ENCODE measurements at regions not wholly inside any gene's neighbourhood (a gene's known extent, or its start where the extent isn't known, plus 50 kb on each side); places are given as distances from the start of the nearest gene placed in this dataset.

GRCh38 chr1:9424261-9424660, 115.0 kb upstream of the SLC25A33 start:
- Histone ChIP-seq H3K4me3 (replicated peaks in 1 of 3; ENCODE audit: insufficient read depth in 1 of 3, low read depth in 2 of 3, low read length in 3 of 3) (no peak overlapping the region), H3K9ac (ENCODE audit: insufficient read depth, low read depth, low read length) (no peak overlapping the region), H3K79me2 (ENCODE audit: insufficient read depth, low read length) (no peaks in the 10 kb centered on the region), H3K9me3 (ENCODE audit: low read length) (no peaks in the 10 kb centered on the region), H2AFZ (ENCODE audit: low read length) (no peak overlapping the region), H3K4me1 (ENCODE audit: insufficient read depth, low read length) (peaks cover 62% of the 10 kb centered on the region), H3K27me3 (ENCODE audit: control insufficient read depth in 1 of 2, insufficient read depth in 2 of 2, low read length in 2 of 2) (peaks cover 0 to 13% of the 10 kb centered on the region in 2 experiments; a peak in 1 of 5 replicates), H3K4me2 (ENCODE audit: low read depth, low read length) (no peak overlapping the region; the same call in 1 of the 2 replicates), H4K20me1 (ENCODE audit: insufficient read depth, low read length) (no peaks in the 10 kb centered on the region), H3K36me3 (replicated peaks in 1 of 2; ENCODE audit: control insufficient read depth in 1 of 2, insufficient read depth in 2 of 2, low read length in 2 of 2) (no peaks in the 10 kb centered on the region), H3K27ac (ENCODE audit: extremely low read length, insufficient read depth, low read length) (no peak overlapping the region)
- no TSS peak for BruUV-seq (replicated peaks)
- in situ Hi-C loops (cut with HindIII; ENCODE audit: extremely low pct_ligation_motif_present, low pct_unique_long_range_greater_than_20kb): no loop called here
- WGBS (ENCODE audit: low lambda C conversion rate): 8% methylated on average over 4 of the region's 4 CpGs
- peak; percentile 47; the same call in 1 of the 2 replicates for TF ChIP-seq TFAP4 (IDR thresholded peaks at IDR 0.05; ENCODE audit: borderline replicate concordance, low read depth)
- TF ChIP-seq SALL1 (CRISPR knock-in tag; IDR thresholded peaks at IDR 0.05): no peak
- peak; percentile 83 for TF ChIP-seq BCL6 (CRISPR knock-in tag; IDR thresholded peaks at IDR 0.05)
- TF ChIP-seq ZNF674 (CRISPR knock-in tag; IDR thresholded peaks at IDR 0.05; ENCODE audit: low read depth): no peak
- no peak for TF ChIP-seq SOX13 (IDR thresholded peaks at IDR 0.05)
- TF ChIP-seq SOX13 (CRISPR knock-in tag; conservative IDR thresholded peaks at IDR 0.05 in 1 of 2, IDR thresholded peaks at IDR 0.05 in 1 of 2): peak in 1 of 2 experiments; percentile 56; a peak in 2 of 4 replicates
- TF ChIP-seq RARA (CRISPR knock-in tag; IDR thresholded peaks at IDR 0.05): peak; percentile 61
- TF ChIP-seq MAFK (conservative IDR thresholded peaks at IDR 0.05 in 1 of 2, IDR thresholded peaks at IDR 0.05 in 1 of 2; ENCODE audit: low read length in 2 of 2): 0 out of 4 replicates have a peak, but pooled peaks of 1 of the 2 experiments have one; percentile 19
- TF ChIP-seq CSRNP1 (CRISPR knock-in tag; IDR thresholded peaks at IDR 0.05): no peak
- TF ChIP-seq ZNF281 (CRISPR knock-in tag; IDR thresholded peaks at IDR 0.05; ENCODE audit: borderline replicate concordance): peak; percentile 57; the same call in 1 of the 2 replicates
- TF ChIP-seq HNF4A (CRISPR knock-in tag; IDR thresholded peaks at IDR 0.05): 0 out of 2 replicates have a peak, but pooled peaks have one; percentile 15
- TF ChIP-seq ZNF513 (CRISPR knock-in tag; conservative IDR thresholded peaks at IDR 0.05): no peak
- intact Hi-C loops (cut with micrococcal nuclease; ENCODE audit: unreplicated experiment): no loop called here
- ChIA-PET CTCF (ENCODE audit: low intra/inter-chr PET ratio, low total read pairs) (no interaction called here), POLR2A (interaction anchor here (0.6 to 2.7 kb wide), 3 partner anchors 11 to 122 kb away, joined by 3 to 13 read pairs (median 3); no protein-coding TSS in a partner anchor)
- DNase-seq (ENCODE audit: low spot score) (peak; percentile 35), ATAC-seq (no peak), FAIRE-seq (no peak)
